HepG2 (cell line): ENCODE measurements at regions not wholly inside any gene's neighbourhood (a gene's known extent, or its start where the extent isn't known, plus 50 kb on each side); places are given as distances from the start of the nearest gene placed in this dataset.

Experiments used
- ATAC-seq: fragments of 200-7000 bp; cut with Tn5 transposase; 3 replicates; pipeline ENCODE4 v1.9.1; 2020; ENCODE audit warnings: mild to moderate bottlenecking, moderate library complexity
- BruUV-seq: library from RNA; stranded (reverse); fragments of 400-500 nt; replicated peaks from 2 replicates; lab custom pipeline; 2021; lab: Mats Ljungman, UMichigan
- CTCF ChIA-PET: fragments of 300-600 bp; formaldehyde crosslinking; extraction: SDS; loops from one replicate; lab custom pipeline; 2021; ENCODE audit warnings: low total read pairs, inconsistent platforms, low intra/inter-chr PET ratio; lab: Yijun Ruan, JAX
- POLR2A ChIA-PET: fragments of 350-600 bp; sonication (Branson Sonifier 250); formaldehyde crosslinking; loops from one replicate; lab custom pipeline; 2020; ENCODE audit warnings: antibody characterized with exemption, inconsistent platforms; lab: Yijun Ruan, JAX
- DNase-seq: peaks from one replicate; pipeline ENCODE4 v3.0.0-alpha.2; 2015; ENCODE audit warnings: low spot score
- FAIRE-seq: peaks from 3 replicates; lab custom pipeline; 2011; peaks lifted over from hg19 to GRCh38; lab: Jason Lieb, UNC
- H2AFZ ChIP-seq: one replicate; pipeline ENCODE4 v1.6.1; 2011; ENCODE audit warnings: low read length, inconsistent platforms
- H3K27ac ChIP-seq: fragments of 300-600 bp; 3 replicates; pipeline ENCODE4 v1.8.0; 2011; ENCODE audit warnings: mixed run types, mild to moderate bottlenecking, mixed read lengths, low read length, inconsistent platforms; ENCODE audit not compliant: insufficient read depth; ENCODE audit errors: extremely low read length
- H3K27me3 ChIP-seq, 2 experiments: fragments of 200-600 bp in 1 of 2; 2 replicates in 1 of 2; 3 replicates in 1 of 2; pipeline versions ENCODE4 v1.6.0 to v1.8.0; 2011; ENCODE audit warnings: low read length in 2 of 2, mild to moderate bottlenecking in 2 of 2, moderate library complexity in 2 of 2, inconsistent platforms in 1 of 2; ENCODE audit not compliant: insufficient read depth in 2 of 2, control insufficient read depth in 1 of 2
- H3K36me3 ChIP-seq, 2 experiments: fragments of 200-600 bp in 1 of 2; replicated peaks in 1 of 2; 2 replicates in 1 of 2; 3 replicates in 1 of 2; pipeline versions ENCODE4 v1.5.1 to v1.8.0; 2011; ENCODE audit warnings: low read length in 2 of 2, inconsistent platforms in 1 of 2; ENCODE audit not compliant: insufficient read depth in 2 of 2, control insufficient read depth in 1 of 2
- H3K4me1 ChIP-seq: 2 replicates; pipeline ENCODE4 v1.5.1; 2012; ENCODE audit warnings: low read length, inconsistent platforms; ENCODE audit not compliant: insufficient read depth
- H3K4me2 ChIP-seq: 2 replicates; pipeline ENCODE4 v1.6.0; 2011; ENCODE audit warnings: low read depth, low read length, inconsistent platforms
- H3K4me3 ChIP-seq, 3 experiments: fragments of 200-600 bp in 1 of 3; sonication (generic), shearing (Covaris generic) in 1 of 3; replicated peaks in 1 of 3; 2 replicates each; pipeline ENCODE4 v1.5.1; 2011 to 2016; ENCODE audit warnings: low read length in 3 of 3, inconsistent platforms in 2 of 3, low read depth in 2 of 3, mild to moderate bottlenecking in 2 of 3, control low read depth in 1 of 3, mixed read lengths in 1 of 3; ENCODE audit not compliant: insufficient read depth in 1 of 3
- H3K79me2 ChIP-seq: one replicate; pipeline ENCODE4 v1.6.1; 2011; ENCODE audit warnings: low read length, inconsistent platforms; ENCODE audit not compliant: insufficient read depth
- H3K9ac ChIP-seq: 2 replicates; pipeline ENCODE4 v1.6.0; 2011; ENCODE audit warnings: mild to moderate bottlenecking, low read depth, low read length, inconsistent platforms; ENCODE audit not compliant: insufficient read depth
- H3K9me3 ChIP-seq: 2 replicates; pipeline ENCODE4 v1.5.1; 2012; ENCODE audit warnings: mild to moderate bottlenecking, low read length
- H4K20me1 ChIP-seq: 2 replicates; pipeline ENCODE4 v1.6.0; 2011; ENCODE audit warnings: inconsistent platforms, mild to moderate bottlenecking, low read length, moderate library complexity; ENCODE audit not compliant: insufficient read depth
- CTCF ChIP-seq: sonication (generic); formaldehyde crosslinking; IDR thresholded peaks from 2 replicates; pipeline ENCODE4 v1.5.0; 2020; ENCODE audit warnings: mild to moderate bottlenecking, missing genetic modification reagents, moderate library complexity
- FOXK1 ChIP-seq: sonication (generic); formaldehyde crosslinking; IDR thresholded peaks from 2 replicates; pipeline ENCODE4 v1.4.0; 2020; ENCODE audit warnings: low read depth, missing genetic modification reagents, borderline replicate concordance
- PLRG1 ChIP-seq: fragments of 450-650 bp; conservative IDR thresholded peaks from 2 replicates; pipeline ENCODE4 v1.6.1; 2016
- STAG1 ChIP-seq: sonication (generic); formaldehyde crosslinking; IDR thresholded peaks from 2 replicates; pipeline ENCODE4 v1.4.0; 2020; ENCODE audit warnings: missing genetic modification reagents
- TRIM24 ChIP-seq: sonication (generic); formaldehyde crosslinking; IDR thresholded peaks from 2 replicates; pipeline ENCODE4 v1.8.0; 2022; ENCODE audit warnings: mild to moderate bottlenecking, missing genetic modification reagents
- WGBS: methylation state at CpG from one replicate; pipeline ENCODE4 v1.1.6; 2017; ENCODE audit warnings: low lambda C conversion rate; 5-methylcytosine and 5-hydroxymethylcytosine counted together
- in situ Hi-C: cut with HindIII; loops from 2 replicates; pipeline ENCODE4 v1.10.0; 2017; ENCODE audit warnings: low pct_unique_long_range_greater_than_20kb; ENCODE audit not compliant: extremely low pct_ligation_motif_present
- intact Hi-C: fragments of 100-400 bp; cut with micrococcal nuclease; formaldehyde crosslinking; loops from one replicate; pipeline ENCODE4 v1.10.0; 2022; ENCODE audit not compliant: unreplicated experiment

- no peak overlapping the region for H3K4me2 ChIP-seq
- no peak overlapping the region for H3K9ac ChIP-seq
- in situ Hi-C loops (no loop called here), intact Hi-C loops (loop anchor here (2.0 kb wide), 1 partner anchor 211 kb away; no protein-coding TSS in a partner anchor)
- no peaks in the 10 kb centered on the region for H3K4me1 ChIP-seq
- H4K20me1 ChIP-seq: no peaks in the 10 kb centered on the region
- POLR2A ChIA-PET: no interaction called here
- no peak overlapping the region for H2AFZ ChIP-seq
- CTCF ChIA-PET: no interaction called here
- WGBS: 30% methylated on average over 4 of the region's 5 CpGs
- FAIRE-seq (no peak), ATAC-seq (no peak), DNase-seq (no peak)
- H3K27me3 ChIP-seq: no peaks in the 10 kb centered on the region
- TF ChIP-seq CTCF (CRISPR knock-in tag): 0 out of 2 replicates have a peak, but pooled peaks have one; percentile 24
- TF ChIP-seq TRIM24: no peak
- peak; percentile 49 for TF ChIP-seq STAG1 (CRISPR knock-in tag)
- no peaks in the 10 kb centered on the region for H3K79me2 ChIP-seq
- no TSS peak for BruUV-seq
- no peaks in the 10 kb centered on the region for H3K9me3 ChIP-seq
- no peaks in the 10 kb centered on the region for H3K36me3 ChIP-seq
- H3K27ac ChIP-seq: no peak overlapping the region
- H3K4me3 ChIP-seq: no peak overlapping the region
Observed at GRCh38 chr11:122293296-122294023, 177.4 kb upstream of the BLID start.

GRCh38 chr11:122287401-122287800 is 171.4 kb upstream of the BLID start:
- no peak overlapping the region for H3K27ac ChIP-seq
- no TSS peak for BruUV-seq
- in situ Hi-C loops (no loop called here), intact Hi-C loops (no loop called here)
- no peak overlapping the region for H3K9ac ChIP-seq
- H4K20me1 ChIP-seq: no peaks in the 10 kb centered on the region
- H3K4me2 ChIP-seq: no peak overlapping the region
- ATAC-seq: no peak
- no peaks in the 10 kb centered on the region for H3K36me3 ChIP-seq
- CTCF ChIA-PET: no interaction called here
- no peak overlapping the region for H3K4me3 ChIP-seq
- WGBS: 37% methylated on average over 9 of the region's 11 CpGs
- H3K9me3 ChIP-seq: no peaks in the 10 kb centered on the region
- no peak overlapping the region for H2AFZ ChIP-seq
- POLR2A ChIA-PET: no interaction called here
- no peak for DNase-seq
- H3K4me1 ChIP-seq: no peaks in the 10 kb centered on the region
- TF ChIP-seq FOXK1 (no peak), PLRG1 (no peak)
- FAIRE-seq: no peak
- H3K27me3 ChIP-seq: no peaks in the 10 kb centered on the region
- no peaks in the 10 kb centered on the region for H3K79me2 ChIP-seq
